Stimulated activated CD4-positive, alpha-beta T cell treated with anti-CD3 and anti-CD28 coated beads, Interleukin-15, amount 100 ng/mL, for 48 hours (primary cell): ENCODE measurements at regions not wholly inside any gene's neighbourhood (a gene's known extent, or its start where the extent isn't known, plus 50 kb on each side); places are given as distances from the start of the nearest gene placed in this dataset.

Experiments used
- DNase-seq, 2 donors: peaks; one replicate each; pipeline ENCODE4 v3.0.0-alpha.2; 2020; ENCODE audit warnings: low read depth in 2 of 2

- DNase-seq = no peak
Observed at GRCh38 chr2:207257251-207258250, 91.8 kb upstream of the KLF7 start.

GRCh38 chr2:207258263-207258991 lies 92.7 kb upstream of the KLF7 start:
- no peak for DNase-seq

GRCh38 chr2:207260021-207260420 lies 94.3 kb upstream of the KLF7 start:
- DNase-seq = no peak

DNA sequence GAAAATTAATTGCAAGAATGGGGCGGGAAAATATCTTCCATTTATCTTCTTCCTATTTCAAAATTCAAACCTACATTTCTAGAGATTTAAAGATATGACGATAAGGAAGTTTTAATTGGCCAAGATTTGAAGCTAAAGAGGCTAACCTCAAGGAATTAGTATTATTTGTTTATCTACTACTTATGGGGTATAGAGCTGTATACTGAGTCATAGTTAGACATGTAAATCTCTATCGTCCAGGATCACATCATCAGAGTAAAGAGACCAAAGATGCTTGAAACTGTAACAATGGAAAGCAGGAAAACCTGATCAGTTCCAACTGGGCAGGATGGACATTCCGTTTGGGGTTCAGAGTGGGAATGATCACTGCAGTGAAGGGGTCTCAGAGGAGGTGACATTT lies 95.2 kb upstream of the KLF7 start:
- no peak for DNase-seq

DNA sequence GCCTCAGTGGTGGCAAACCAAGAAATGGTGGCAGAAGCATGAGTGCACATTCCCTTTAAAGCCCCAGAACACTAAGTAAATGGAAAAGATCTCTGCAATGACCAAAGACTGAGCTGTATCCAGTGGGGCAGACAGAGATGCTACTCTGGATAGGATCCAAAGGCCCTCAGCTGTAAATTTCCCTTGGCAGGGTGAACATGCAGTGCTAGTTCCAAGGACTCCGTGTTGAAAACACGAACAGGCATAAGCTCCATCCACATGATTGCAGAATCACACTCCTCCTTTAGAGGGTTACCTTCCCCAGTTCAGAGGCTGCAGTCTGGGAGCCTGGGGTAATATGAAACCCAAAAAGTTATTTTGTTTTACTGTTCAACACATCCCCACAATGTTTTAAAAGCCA lies 98.6 kb upstream of the KLF7 start:
- no peak for DNase-seq

- DNase-seq = no peak
Observed at GRCh38 chr2:207265332-207265731, 99.6 kb upstream of the KLF7 start.

GRCh38 chr2:207265869-207266268 lies 100.1 kb upstream of the KLF7 start:
- no peak for DNase-seq

- no peak for DNase-seq
Observed at GRCh38 chr2:207266648-207267047, 100.9 kb upstream of the KLF7 start.

GRCh38 chr2:207269038-207269437 lies 103.3 kb upstream of the KLF7 start:
- DNase-seq = no peak

GRCh38 chr2:207274530-207275189 lies 108.9 kb upstream of the KLF7 start:
- no peak for DNase-seq

- no peak for DNase-seq
Observed at GRCh38 chr2:207275779-207276178, 110.0 kb upstream of the KLF7 start.

DNA sequence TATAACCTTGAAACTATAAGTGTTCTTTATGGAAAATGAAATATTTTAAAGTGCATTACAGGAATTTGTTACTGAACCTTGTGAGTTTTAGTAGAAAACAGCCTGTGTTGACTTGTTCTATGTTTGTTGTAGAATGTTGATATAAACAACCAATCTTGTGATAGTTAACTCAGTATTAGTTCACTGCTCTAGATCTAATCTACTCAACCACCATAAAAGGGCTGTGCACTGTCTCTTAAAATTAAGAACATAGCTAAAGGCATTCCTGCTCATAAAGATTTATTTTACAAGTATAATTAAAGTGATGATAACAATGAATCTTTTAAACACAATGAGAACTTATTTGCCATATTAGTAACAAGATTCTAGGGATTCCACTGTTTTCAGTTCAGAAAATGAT lies 110.5 kb upstream of the KLF7 start:
- no peak for DNase-seq

GRCh38 chr2:207276858-207277257 lies 111.1 kb upstream of the KLF7 start:
- no peak for DNase-seq

GRCh38 chr2:207279520-207279919 lies 113.8 kb upstream of the KLF7 start:
- DNase-seq = no peak

GRCh38 chr2:207281436-207281835 lies 115.7 kb upstream of the KLF7 start:
- no peak for DNase-seq

- no peak for DNase-seq
Observed at GRCh38 chr2:207282916-207283315, 117.2 kb upstream of the KLF7 start.

- DNase-seq = no peak
Observed at GRCh38 chr2:207283356-207283755, 117.6 kb upstream of the KLF7 start.

DNA sequence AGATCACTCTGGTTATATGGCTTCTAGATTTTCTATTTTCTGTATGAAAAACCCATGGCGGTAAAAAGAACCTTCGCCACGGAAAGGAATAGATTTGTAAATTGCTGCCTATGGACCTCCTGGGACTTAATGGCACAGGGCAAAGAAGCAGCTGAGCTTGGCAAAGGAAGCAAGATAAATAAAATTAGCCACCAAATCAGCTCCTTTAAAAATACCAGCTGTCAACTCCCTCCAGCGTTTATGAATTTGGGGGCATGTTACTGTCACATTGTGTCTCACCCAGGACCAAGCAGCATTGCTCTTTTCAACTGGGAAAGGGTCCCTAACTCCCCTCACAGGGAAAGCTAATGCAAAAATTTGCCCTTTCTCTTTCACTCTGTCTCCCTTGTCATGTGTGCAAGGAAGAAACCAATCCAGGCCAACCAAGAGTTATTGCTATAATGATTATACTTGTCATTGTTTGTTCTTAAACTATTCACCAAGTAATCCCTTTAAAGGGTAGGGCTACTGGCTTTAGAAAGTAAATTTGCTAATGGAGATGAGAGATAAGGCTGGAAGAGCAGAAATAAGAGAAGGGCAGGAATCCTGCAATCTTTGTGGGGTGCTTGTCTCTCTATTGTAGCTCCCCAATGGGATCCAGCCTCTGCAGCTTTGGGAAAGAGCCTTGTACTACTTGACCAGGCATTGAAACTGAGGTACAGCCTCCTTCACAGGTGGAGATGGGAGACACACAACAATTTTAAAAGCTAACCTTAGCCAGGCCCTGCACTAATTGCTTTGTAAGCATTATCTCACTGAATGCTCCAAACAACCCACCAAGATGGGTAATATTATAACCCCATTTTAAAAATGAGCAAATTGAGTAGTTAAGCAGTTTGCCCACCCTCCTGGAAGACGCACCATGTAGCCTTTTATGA lies 119.1 kb upstream of the KLF7 start:
- DNase-seq = no peak

DNA sequence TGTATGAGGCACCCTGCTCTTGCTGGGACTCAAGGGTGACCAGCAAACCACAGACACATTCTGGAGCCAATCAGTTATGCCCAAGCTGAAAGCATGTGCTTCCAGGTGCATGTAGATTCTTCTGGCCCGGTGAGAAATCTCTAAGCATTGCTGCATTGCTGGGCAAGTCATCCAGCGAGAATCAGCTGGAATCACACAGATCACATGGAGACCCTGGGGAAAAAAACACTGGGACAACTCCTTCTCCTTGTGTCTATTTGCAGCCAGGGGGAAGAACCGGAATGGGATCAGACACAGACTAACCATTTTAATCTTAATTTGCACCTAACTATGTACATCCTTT lies 119.7 kb upstream of the KLF7 start:
- DNase-seq = no peak

DNA sequence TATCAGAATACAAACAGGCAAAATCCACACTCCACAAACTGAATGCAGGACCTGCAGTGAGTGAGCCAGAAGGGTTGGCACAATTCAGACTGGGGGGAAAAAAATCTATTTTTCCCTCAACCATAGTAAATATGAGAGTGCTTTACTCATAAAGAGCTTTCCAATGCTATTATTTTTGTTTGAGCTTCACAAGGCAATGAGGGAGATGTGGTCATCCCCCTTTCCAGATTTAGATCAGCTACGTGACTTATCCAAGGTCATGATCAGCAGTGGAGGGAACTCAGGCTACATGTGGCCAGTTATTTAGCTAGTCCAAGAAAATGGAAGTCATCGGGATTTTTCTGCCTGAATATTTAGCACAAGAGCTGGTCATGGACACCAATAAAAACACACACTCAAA lies 120.4 kb upstream of the KLF7 start:
- DNase-seq = no peak

DNA sequence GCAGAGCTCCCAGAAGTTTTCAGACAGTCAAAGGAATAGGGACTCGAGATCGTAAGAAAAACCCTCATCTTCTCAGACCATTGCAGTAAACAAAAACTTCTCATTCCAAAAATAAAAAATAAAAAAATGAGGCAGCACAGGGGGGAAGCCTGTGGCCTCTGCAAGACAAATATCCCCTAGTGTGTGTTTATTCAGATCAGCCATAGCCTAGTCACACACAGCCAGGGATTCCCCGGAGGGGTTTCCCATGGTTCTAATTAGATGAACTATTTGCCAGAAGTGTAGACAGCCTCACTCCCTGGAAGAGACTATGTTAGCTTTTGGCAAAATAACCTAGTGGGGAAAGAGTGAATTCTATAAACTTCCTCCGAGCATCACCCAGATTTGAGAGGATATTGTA lies 122.9 kb upstream of the KLF7 start:
- DNase-seq = no peak
